Transverse colon (tissue), 4 donors: ENCODE measurements at regions not wholly inside any gene's neighbourhood (a gene's known extent, or its start where the extent isn't known, plus 50 kb on each side); places are given as distances from the start of the nearest gene placed in this dataset.

Experiments
- EP300 ChIP-seq: sonication (generic); formaldehyde crosslinking; IDR thresholded peaks from one replicate; pipeline ENCODE4 v1.6.1; 2017; ENCODE audit warnings: antibody characterized with exemption, low read depth
- POLR2A ChIP-seq: fragments of 450-650 bp; IDR thresholded peaks from one replicate; pipeline ENCODE4 v1.6.1; 2016; ENCODE audit warnings: antibody characterized with exemption, mild to moderate bottlenecking, moderate library complexity
- POLR2AphosphoS5 ChIP-seq, 3 donors: sonication (generic); formaldehyde crosslinking; IDR thresholded peaks; one replicate each; pipeline ENCODE4 v1.6.1; 2016; ENCODE audit warnings: antibody characterized with exemption in 3 of 3
- TF ChIP-seq, protein P1 (sequence below), 5 experiments: fragments of 200-600 bp in 3 of 5; fragments of 450-650 bp in 2 of 5; sonication (generic) in 3 of 5; IDR thresholded peaks; 1 replicate in 2 of 5; 2 replicates in 3 of 5; pipeline ENCODE4 v1.5.1; 2016 to 2017; ENCODE audit warnings: antibody characterized with exemption in 5 of 5, inconsistent platforms in 3 of 5, mild to moderate bottlenecking in 2 of 5, moderate library complexity in 1 of 5

DNA sequence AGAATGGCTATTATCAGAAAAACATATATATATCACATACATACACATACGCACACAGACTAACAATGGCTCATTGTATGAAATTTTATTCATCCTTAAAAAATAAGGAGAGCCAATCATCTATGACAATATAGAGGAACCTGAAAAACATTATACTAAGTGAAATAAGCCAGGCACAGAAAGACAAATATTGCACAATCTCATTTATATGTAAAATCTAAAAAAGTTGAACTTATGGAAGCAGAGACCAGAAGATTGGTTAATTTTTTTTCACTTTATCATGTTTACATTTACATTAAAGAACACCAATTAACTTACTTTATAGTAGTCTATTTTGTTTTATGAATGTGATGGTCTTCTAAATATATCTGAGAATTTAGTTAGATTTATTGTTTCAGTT, 198.7 kb downstream of the KIF2B start:
- TF ChIP-seq EP300 (no peak), POLR2A (no peak), POLR2AphosphoS5 (IDR thresholded peaks at IDR 0.05) (no peak)
- TF ChIP-seq, protein P1, sequence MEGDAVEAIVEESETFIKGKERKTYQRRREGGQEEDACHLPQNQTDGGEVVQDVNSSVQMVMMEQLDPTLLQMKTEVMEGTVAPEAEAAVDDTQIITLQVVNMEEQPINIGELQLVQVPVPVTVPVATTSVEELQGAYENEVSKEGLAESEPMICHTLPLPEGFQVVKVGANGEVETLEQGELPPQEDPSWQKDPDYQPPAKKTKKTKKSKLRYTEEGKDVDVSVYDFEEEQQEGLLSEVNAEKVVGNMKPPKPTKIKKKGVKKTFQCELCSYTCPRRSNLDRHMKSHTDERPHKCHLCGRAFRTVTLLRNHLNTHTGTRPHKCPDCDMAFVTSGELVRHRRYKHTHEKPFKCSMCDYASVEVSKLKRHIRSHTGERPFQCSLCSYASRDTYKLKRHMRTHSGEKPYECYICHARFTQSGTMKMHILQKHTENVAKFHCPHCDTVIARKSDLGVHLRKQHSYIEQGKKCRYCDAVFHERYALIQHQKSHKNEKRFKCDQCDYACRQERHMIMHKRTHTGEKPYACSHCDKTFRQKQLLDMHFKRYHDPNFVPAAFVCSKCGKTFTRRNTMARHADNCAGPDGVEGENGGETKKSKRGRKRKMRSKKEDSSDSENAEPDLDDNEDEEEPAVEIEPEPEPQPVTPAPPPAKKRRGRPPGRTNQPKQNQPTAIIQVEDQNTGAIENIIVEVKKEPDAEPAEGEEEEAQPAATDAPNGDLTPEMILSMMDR (IDR thresholded peaks at IDR 0.05), result no peak
